Myocyte (in vitro differentiated cells): ENCODE measurements at regions not wholly inside any gene's neighbourhood (a gene's known extent, or its start where the extent isn't known, plus 50 kb on each side); places are given as distances from the start of the nearest gene placed in this dataset.
A peak's percentile ranks its signal among the peaks of the same experiment; 100 is the strongest.
"Not testable (repeated sequence)": the region's sequence is repeated elsewhere in the genome, so short reads cannot be mapped to it uniquely, and the experiment has no call there.

Experiments
- DNase-seq: peaks from one replicate; pipeline ENCODE4 v3.0.0-alpha.2; 2012; ENCODE audit warnings: low read depth

DNA sequence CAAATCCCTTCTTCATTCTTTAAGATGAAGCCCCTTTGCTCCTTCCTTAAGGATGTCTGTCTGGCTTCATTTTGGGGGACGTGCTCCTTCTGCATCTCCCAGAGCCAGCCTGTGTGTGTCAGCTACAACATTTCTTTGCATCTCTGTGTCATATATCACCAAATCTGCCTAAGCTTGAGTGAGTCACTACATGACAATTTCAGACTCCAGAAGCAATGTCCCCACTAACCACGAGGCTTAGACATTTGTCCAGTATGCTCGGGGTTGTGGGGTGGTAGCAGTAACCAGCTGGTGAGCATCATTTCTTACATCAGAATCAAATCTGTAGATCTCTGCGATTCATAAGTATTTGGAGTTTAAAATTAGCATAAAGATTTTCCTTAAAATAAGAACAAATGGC, 54.1 kb upstream of the USP14 start:
- DNase-seq: peak; percentile 32

DNA sequence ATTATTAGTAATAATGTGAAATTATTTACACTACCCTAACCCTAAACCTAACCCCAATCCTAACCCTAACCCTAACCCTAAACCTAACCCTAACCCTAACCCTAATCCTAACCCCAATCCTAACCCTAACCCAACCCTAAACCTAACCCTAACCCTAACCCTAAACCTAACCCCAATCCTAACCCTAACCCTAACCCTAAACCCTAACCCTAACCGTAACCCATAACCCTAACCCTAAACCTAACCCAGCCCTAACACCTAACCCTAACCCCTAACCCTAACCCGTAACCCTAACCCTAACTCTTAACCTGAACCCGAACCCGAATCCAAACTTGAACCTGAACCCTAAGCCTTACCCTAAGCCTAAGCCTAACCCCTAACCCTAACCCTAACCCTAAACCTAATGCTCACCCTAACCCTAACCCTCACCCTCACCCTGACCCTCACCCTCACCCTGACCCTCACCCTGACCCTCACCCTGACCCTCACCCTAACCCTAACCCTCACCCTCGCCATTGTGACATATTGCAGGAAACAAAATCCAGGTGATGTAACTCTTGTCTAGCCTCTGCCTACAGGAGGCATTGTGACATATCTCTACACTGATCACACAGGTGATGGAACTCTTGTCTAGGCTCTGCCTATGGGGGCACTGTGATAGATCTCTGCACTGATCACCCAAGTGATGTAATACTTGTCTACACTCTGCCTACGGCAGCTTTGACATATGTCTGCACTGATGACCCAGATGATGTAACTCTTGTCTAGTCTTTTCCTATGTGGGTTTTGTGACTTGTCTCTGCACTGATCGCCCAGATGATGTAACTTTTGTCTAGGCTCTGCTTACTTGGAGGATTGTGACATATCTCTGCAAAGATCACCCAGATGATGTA, 53.0 kb upstream of the USP14 start:
- DNase-seq: not testable (repeated sequence)

GRCh38 chr18:106054-106851, 52.1 kb upstream of the USP14 start:
- DNase-seq: not testable (repeated sequence)

DNA sequence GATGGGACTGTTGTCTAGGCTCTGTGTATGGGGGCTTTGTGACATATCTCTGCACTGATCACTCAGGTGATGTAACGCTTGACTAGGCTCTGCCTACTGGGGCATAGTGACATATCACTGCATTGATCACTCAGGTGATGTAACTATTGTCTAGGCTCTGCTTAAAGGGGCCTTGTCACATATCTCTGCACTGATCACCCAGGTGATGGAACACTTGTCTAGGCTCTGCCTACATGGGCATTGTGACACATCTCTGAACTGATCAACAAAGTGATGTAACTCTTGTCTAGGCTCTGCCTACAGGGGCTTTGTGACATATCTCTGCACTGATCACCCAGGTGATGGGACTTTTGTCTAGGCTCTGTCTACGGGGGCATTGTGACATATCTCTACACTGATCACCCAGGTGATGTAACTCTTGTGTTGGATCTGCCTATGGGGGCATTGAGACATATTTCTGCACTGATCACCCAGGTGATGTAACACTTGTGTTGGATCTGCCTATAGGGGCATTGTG, 51.4 kb upstream of the USP14 start:
- not testable (repeated sequence) for DNase-seq

GRCh38 chr18:107464-107863, 50.9 kb upstream of the USP14 start:
- DNase-seq: not testable (repeated sequence)

GRCh38 chr18:107947-108664, 50.3 kb upstream of the USP14 start:
- not testable (repeated sequence) for DNase-seq
